Gastrocnemius medialis (tissue), 4 donors: ENCODE measurements at regions not wholly inside any gene's neighbourhood (a gene's known extent, or its start where the extent isn't known, plus 50 kb on each side); places are given as distances from the start of the nearest gene placed in this dataset.

ENCODE experiments used
- ATAC-seq, 2 donors: fragments of 150-250 bp; one replicate each; pipeline ENCODE4 v1.9.1; 2016
- DNase-seq, 2 donors: peaks; one replicate each; pipeline ENCODE4 v3.0.0-alpha.2; 2019
- H3K27ac ChIP-seq, 4 donors: fragments of 200-600 bp; sonication (generic); 1 replicate in 1 of 4; 2 replicates in 3 of 4; pipeline ENCODE4 v1.5.1; 2016 to 2018; ENCODE audit warnings: mild to moderate bottlenecking in 2 of 4, moderate library complexity in 1 of 4
- H3K27me3 ChIP-seq, 3 donors: fragments of 200-600 bp; sonication (generic) in 2 of 3; 1 replicate in 1 of 3; 2 replicates in 2 of 3; pipeline versions ENCODE4 v1.5.1 to v1.6.0; 2016 to 2019; ENCODE audit warnings: mild to moderate bottlenecking in 1 of 3, moderate library complexity in 1 of 3
- H3K36me3 ChIP-seq, 2 donors: fragments of 200-600 bp; sonication (generic) in 1 of 2; one replicate each; pipeline ENCODE4 v1.5.1; 2017 to 2018
- H3K4me1 ChIP-seq, 2 donors: fragments of 200-600 bp; sonication (generic) in 1 of 2; one replicate each; pipeline ENCODE4 v1.5.1; 2016 to 2017; ENCODE audit warnings: mild to moderate bottlenecking in 2 of 2
- H3K4me3 ChIP-seq, 4 donors: fragments of 200-600 bp; sonication (generic) in 3 of 4; 1 replicate in 1 of 4; 2 replicates in 3 of 4; pipeline ENCODE4 v1.5.1; 2016 to 2019; ENCODE audit warnings: mild to moderate bottlenecking in 2 of 4
- H3K9me3 ChIP-seq, 3 donors: fragments of 200-600 bp; sonication (generic) in 2 of 3; 1 replicate in 1 of 3; 2 replicates in 2 of 3; pipeline ENCODE4 v1.5.1; 2016 to 2019
- CTCF ChIP-seq, 5 experiments: fragments of 450-650 bp in 3 of 5; fragments of 200-600 bp in 2 of 5; sonication (generic) in 2 of 5; IDR thresholded peaks in 4 of 5; conservative IDR thresholded peaks in 1 of 5; 1 replicate in 4 of 5; 2 replicates in 1 of 5; pipeline ENCODE4 v1.5.1; 2016 to 2019; ENCODE audit warnings: antibody characterized with exemption in 5 of 5, mild to moderate bottlenecking in 3 of 5, moderate library complexity in 3 of 5
- POLR2A ChIP-seq, 2 donors: fragments of 450-650 bp; IDR thresholded peaks; one replicate each; pipeline ENCODE4 v1.6.1; 2017; ENCODE audit warnings: antibody characterized with exemption in 2 of 2, mild to moderate bottlenecking in 2 of 2, moderate library complexity in 2 of 2
- in situ Hi-C, 4 donors: fragments of 200-750 bp; cut with MboI; loops; one replicate each; pipeline versions ENCODE4 v1.15.0 to v1.8.0; 2017; ENCODE audit warnings: low sequenced_read_pairs in 4 of 4
- intact Hi-C: fragments of 100-400 bp; cut with DNase I; formaldehyde crosslinking; loops from one replicate; pipeline ENCODE4 v1.15.1; 2023; ENCODE audit warnings: low total_unique reads

GRCh38 chr10:107814865-107815487 is 650.5 kb upstream of the SORCS1 start:
- H3K9me3 ChIP-seq = no peaks in the 10 kb centered on the region
- ATAC-seq (no peak), DNase-seq (no peak)
- no peaks in the 10 kb centered on the region for H3K4me1 ChIP-seq
- no peak overlapping the region for H3K27ac ChIP-seq
- no peaks in the 10 kb centered on the region for H3K36me3 ChIP-seq
- in situ Hi-C loops (no loop called here), intact Hi-C loops (no loop called here)
- no peaks in the 10 kb centered on the region for H3K27me3 ChIP-seq
- TF ChIP-seq POLR2A (IDR thresholded peaks at IDR 0.05) (no peak), CTCF (IDR thresholded peaks at IDR 0.05 in 4 of 5, conservative IDR thresholded peaks at IDR 0.05 in 1 of 5) (no peak)
- H3K4me3 ChIP-seq = no peak overlapping the region

GRCh38 chr10:107813451-107814162 is 649.1 kb upstream of the SORCS1 start:
- DNase-seq = no peak
- no peaks in the 10 kb centered on the region for H3K4me1 ChIP-seq
- in situ Hi-C loops (no loop called here), intact Hi-C loops (no loop called here)
- H3K27me3 ChIP-seq = no peaks in the 10 kb centered on the region
- H3K27ac ChIP-seq = no peak overlapping the region
- H3K9me3 ChIP-seq = no peaks in the 10 kb centered on the region
- no peak for TF ChIP-seq CTCF (IDR thresholded peaks at IDR 0.05 in 4 of 5, conservative IDR thresholded peaks at IDR 0.05 in 1 of 5)
- TF ChIP-seq POLR2A (IDR thresholded peaks at IDR 0.05) = no peak
- H3K4me3 ChIP-seq = no peak overlapping the region
- no peaks in the 10 kb centered on the region for H3K36me3 ChIP-seq
- ATAC-seq = no peak

- in situ Hi-C loops = no loop called here
Observed at GRCh38 chr10:107809889-107810288, 645.4 kb upstream of the SORCS1 start.

GRCh38 chr10:107807836-107808235 is 643.3 kb upstream of the SORCS1 start:
- Histone ChIP-seq H3K27ac (no peak overlapping the region), H3K9me3 (no peaks in the 10 kb centered on the region), H3K27me3 (no peaks in the 10 kb centered on the region), H3K4me3 (no peak overlapping the region), H3K4me1 (no peaks in the 10 kb centered on the region), H3K36me3 (no peaks in the 10 kb centered on the region)
- ATAC-seq (no peak), DNase-seq (no peak)
- in situ Hi-C loops = no loop called here
- intact Hi-C loops = no loop called here
- TF ChIP-seq POLR2A (IDR thresholded peaks at IDR 0.05) (no peak), CTCF (IDR thresholded peaks at IDR 0.05 in 4 of 5, conservative IDR thresholded peaks at IDR 0.05 in 1 of 5) (no peak)

More at GRCh38 chr10:107809889-107810288, 645.4 kb upstream of the SORCS1 start:
- H3K36me3 ChIP-seq = no peaks in the 10 kb centered on the region
- TF ChIP-seq POLR2A (IDR thresholded peaks at IDR 0.05) (no peak), CTCF (IDR thresholded peaks at IDR 0.05 in 4 of 5, conservative IDR thresholded peaks at IDR 0.05 in 1 of 5) (no peak)
- no peak overlapping the region for H3K27ac ChIP-seq
- H3K4me1 ChIP-seq = no peaks in the 10 kb centered on the region
- H3K4me3 ChIP-seq = no peak overlapping the region
- DNase-seq = no peak
- no peaks in the 10 kb centered on the region for H3K9me3 ChIP-seq
- no peak for ATAC-seq
- intact Hi-C loops = no loop called here
- H3K27me3 ChIP-seq = no peaks in the 10 kb centered on the region
